D721Med (cell line): ENCODE measurements at regions not wholly inside any gene's neighbourhood (a gene's known extent, or its start where the extent isn't known, plus 50 kb on each side); places are given as distances from the start of the nearest gene placed in this dataset.

ENCODE experiments used
- DNase-seq: peaks from one replicate; pipeline ENCODE4 v3.0.0; 2011; ENCODE audit warnings: low spot score; ENCODE audit not compliant: insufficient read length
- FAIRE-seq: peaks from 2 replicates; lab custom pipeline; 2011; peaks lifted over from hg19 to GRCh38; lab: Jason Lieb, UNC
- TF ChIP-seq, protein P1 (sequence below): IDR thresholded peaks from 2 replicates; pipeline ENCODE4 v1.5.1; 2012; ENCODE audit warnings: mild to moderate bottlenecking, control low read depth; ENCODE audit not compliant: insufficient read depth; ENCODE audit errors: missing control alignments

DNA sequence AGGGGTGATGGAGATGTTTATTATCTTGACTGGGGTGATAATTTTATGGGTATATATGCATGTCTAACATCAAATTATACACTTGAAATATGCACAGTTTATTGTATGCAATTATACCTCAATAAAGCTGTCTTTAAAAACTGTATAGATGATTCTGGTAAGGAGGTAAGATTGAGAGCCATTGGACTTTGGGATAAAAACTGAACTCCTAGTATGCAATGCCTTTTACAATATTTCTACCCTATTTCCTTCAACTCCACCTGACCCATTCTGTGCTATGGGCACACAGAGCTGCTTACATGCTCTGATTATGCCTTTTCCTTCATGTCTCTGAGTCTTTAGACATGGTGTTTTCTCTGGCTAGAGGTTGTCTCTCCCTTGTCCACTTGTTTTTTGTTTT is 63.9 kb upstream of the UGP2 start:
- DNase-seq, result no peak
- no peak for FAIRE-seq
- TF ChIP-seq, protein P1, sequence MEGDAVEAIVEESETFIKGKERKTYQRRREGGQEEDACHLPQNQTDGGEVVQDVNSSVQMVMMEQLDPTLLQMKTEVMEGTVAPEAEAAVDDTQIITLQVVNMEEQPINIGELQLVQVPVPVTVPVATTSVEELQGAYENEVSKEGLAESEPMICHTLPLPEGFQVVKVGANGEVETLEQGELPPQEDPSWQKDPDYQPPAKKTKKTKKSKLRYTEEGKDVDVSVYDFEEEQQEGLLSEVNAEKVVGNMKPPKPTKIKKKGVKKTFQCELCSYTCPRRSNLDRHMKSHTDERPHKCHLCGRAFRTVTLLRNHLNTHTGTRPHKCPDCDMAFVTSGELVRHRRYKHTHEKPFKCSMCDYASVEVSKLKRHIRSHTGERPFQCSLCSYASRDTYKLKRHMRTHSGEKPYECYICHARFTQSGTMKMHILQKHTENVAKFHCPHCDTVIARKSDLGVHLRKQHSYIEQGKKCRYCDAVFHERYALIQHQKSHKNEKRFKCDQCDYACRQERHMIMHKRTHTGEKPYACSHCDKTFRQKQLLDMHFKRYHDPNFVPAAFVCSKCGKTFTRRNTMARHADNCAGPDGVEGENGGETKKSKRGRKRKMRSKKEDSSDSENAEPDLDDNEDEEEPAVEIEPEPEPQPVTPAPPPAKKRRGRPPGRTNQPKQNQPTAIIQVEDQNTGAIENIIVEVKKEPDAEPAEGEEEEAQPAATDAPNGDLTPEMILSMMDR, result no peak

DNA sequence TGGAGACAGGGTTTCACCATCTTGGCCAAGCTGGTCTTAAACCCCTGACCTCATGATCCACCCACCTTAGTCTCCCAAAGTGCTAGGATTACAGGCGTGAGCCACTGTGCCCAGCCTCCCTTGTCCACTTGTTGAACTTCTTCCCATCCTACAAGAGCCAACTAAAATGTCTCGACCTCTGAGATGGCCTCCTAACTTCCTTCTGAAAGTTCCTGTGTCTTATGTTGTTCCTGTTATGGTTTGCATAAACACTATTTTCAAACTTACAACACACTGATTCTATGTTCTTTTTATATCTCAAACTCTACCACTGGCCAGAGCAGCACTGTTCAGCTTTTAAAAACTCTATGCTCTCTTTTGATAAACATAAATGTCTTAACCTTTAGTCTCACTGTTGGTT is 63.3 kb upstream of the UGP2 start:
- FAIRE-seq (no peak), DNase-seq (no peak)
- TF ChIP-seq, protein P1, result no peak

DNA sequence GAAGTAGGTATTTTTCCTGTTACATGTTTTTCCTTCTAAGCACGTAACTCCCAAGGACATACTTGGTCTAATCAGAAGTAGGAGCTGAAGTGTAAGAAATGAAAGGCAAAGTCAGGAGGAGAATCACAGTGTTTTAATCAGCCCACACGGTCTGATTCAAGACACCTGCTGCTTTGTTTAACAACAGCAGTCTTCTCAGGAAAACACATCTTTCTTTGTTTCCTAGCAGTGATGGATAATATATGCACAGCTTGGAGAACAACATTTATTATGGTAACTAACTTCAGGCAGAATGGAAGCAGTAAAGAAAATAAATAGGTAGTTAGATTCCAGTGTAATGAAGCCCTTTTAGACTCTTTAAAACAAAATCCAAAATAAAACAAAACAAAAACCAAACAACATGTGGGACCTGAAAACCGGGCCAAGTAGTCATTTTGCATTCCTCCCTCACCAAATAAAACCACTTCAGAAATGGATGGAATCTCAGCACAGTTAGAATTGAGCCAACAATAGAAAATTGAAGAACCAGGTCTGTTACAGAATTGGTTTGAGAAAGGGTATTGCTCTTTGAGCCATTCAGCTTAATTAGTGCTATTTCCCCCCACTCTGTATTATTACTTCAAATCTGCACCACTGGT is 61.1 kb upstream of the UGP2 start:
- TF ChIP-seq, protein P1, result no peak
- FAIRE-seq (no peak), DNase-seq (no peak)

DNA sequence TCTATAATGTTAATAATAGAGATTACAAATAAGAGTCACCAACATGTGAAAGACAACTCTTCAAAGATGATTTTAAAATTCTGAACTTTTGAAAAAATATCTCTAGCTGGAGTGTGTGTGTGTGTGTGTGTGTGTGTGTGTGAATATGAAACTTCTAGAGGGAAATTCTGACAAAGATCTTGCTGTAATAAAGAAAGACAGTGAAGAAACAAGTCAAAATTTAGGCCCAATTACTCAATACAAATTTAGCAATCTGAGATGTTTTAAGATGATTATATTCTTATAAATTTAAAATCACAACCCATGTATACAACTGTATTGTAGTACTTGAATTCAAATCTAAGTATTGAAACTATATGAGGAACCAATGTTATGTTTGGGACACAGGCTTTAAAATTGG is 57.2 kb upstream of the UGP2 start:
- FAIRE-seq (no peak), DNase-seq (no peak)
- TF ChIP-seq, protein P1, result no peak

DNA sequence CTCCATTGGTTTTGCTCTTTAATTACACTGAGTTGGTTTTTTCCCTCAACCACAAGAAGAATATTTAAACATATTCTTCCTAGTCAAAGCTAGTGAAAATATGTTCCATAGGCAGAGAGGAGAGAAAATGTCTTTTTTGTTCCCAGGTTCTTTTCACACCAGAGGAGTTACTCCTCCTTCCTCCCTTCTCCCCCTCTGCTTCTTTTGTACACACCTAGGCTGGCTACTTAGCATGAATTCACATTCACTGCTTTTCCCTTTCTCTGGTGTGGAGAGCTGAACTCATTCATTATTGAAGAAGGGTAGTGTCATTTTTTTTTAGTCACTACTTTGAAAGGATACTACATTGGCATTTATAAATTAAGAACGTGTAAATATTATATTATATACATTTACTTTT is 56.6 kb upstream of the UGP2 start:
- no peak for FAIRE-seq

DNA sequence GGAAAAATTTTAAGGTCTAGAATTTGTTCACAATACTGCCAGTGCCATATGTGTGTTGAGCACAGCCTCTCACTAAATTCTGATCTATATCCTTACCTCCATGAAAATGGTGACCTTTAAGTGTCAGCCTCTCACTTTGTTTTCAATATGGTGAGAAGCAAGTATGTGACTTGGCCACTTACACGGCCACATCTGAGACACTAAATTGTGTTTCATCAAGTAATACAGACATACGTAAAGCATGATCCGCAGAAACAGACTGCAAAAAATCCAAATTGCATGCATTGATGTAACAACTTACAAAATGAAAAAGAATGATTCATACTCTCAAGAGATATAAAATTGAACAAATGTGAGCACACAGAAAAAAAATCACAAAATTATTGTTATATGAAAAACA is 55.2 kb upstream of the UGP2 start:
- TF ChIP-seq, protein P1, result no peak
- no peak for FAIRE-seq
- DNase-seq, result no peak

More for the DNA sequence above, 56.6 kb upstream of the UGP2 start:
- TF ChIP-seq, protein P1, result no peak
- no peak for DNase-seq

DNA sequence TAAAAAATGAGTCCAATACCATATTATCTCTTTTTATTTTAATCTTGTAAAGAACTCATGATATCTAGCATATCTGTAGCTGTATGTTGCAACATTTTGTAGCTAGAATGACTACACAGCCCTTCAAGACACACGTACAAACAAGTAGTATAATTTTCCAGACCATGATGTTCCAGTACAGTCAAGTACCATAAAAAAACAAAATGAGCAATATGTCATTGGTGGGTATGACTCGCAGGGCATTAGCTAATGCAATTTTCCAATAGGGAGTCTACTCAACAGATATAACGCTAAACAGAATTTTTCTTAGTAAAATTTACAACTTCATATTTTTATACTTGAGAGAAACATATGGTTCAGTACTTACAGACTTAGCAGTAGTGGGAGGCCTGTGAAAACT is 53.6 kb upstream of the UGP2 start:
- TF ChIP-seq, protein P1, result no peak
- DNase-seq, result no peak
- no peak for FAIRE-seq
